ENCODE measurements at regions not wholly inside any gene's neighbourhood (a gene's known extent, or its start where the extent isn't known, plus 50 kb on each side); places are given as distances from the start of the nearest gene placed in this dataset.

- no peak overlapping the region for H3K4me3 ChIP-seq (ENCODE audit: low read depth, low read length)
- DNase-seq (ENCODE audit: low read depth): peak; percentile 56
Observed at GRCh38 chr5:82348784-82349425, 70.8 kb upstream of the RPS23 start.

GRCh38 chr5:82347201-82347865 is 69.2 kb upstream of the RPS23 start:
- peak; percentile 83 for DNase-seq (ENCODE audit: low read depth)
- no peak overlapping the region for H3K4me3 ChIP-seq (ENCODE audit: low read depth, low read length)

- H3K4me3 ChIP-seq (ENCODE audit: low read depth, low read length): no peak overlapping the region
- no peak for DNase-seq (ENCODE audit: low read depth)
Observed at GRCh38 chr5:82346399-82347165, 68.4 kb upstream of the RPS23 start.

GRCh38 chr5:82345108-82345507 is 67.0 kb upstream of the RPS23 start:
- no peak for DNase-seq (ENCODE audit: low read depth)
- H3K4me3 ChIP-seq (ENCODE audit: low read depth, low read length): no peak overlapping the region

- no peak overlapping the region for H3K4me3 ChIP-seq (ENCODE audit: low read depth, low read length)
- no peak for DNase-seq (ENCODE audit: low read depth)
Observed at GRCh38 chr5:82341325-82341724, 63.2 kb upstream of the RPS23 start.

GRCh38 chr5:82340799-82341198 is 62.6 kb upstream of the RPS23 start:
- H3K4me3 ChIP-seq (ENCODE audit: low read depth, low read length): no peak overlapping the region
- DNase-seq (ENCODE audit: low read depth): no peak

GRCh38 chr5:82339792-82340191 is 61.6 kb upstream of the RPS23 start:
- H3K4me3 ChIP-seq (ENCODE audit: low read depth, low read length): no peak overlapping the region
- no peak for DNase-seq (ENCODE audit: low read depth)

GRCh38 chr5:82338771-82339373 is 60.7 kb upstream of the RPS23 start:
- H3K4me3 ChIP-seq (ENCODE audit: low read depth, low read length): no peak overlapping the region
- no peak for DNase-seq (ENCODE audit: low read depth)

- no peak for DNase-seq (ENCODE audit: low read depth)
- H3K4me3 ChIP-seq (ENCODE audit: low read depth, low read length): no peak overlapping the region
Observed at GRCh38 chr5:82336959-82337351, 58.8 kb upstream of the RPS23 start.

- H3K4me3 ChIP-seq (ENCODE audit: low read depth, low read length): no peak overlapping the region
- DNase-seq (ENCODE audit: low read depth): no peak
Observed at GRCh38 chr5:82336226-82336958, 58.2 kb upstream of the RPS23 start.

- no peak for DNase-seq (ENCODE audit: low read depth)
- H3K4me3 ChIP-seq (ENCODE audit: low read depth, low read length): no peak overlapping the region
Observed at GRCh38 chr5:82335806-82336205, 57.7 kb upstream of the RPS23 start.

GRCh38 chr5:82334856-82335255 is 56.7 kb upstream of the RPS23 start:
- peak; percentile 67 for DNase-seq (ENCODE audit: low read depth)
- H3K4me3 ChIP-seq (ENCODE audit: low read depth, low read length): no peak overlapping the region

- no peak for DNase-seq (ENCODE audit: low read depth)
- H3K4me3 ChIP-seq (ENCODE audit: low read depth, low read length): no peak overlapping the region
Observed at GRCh38 chr5:82334085-82334692, 56.0 kb upstream of the RPS23 start.

- DNase-seq (ENCODE audit: low read depth): no peak
- no peak overlapping the region for H3K4me3 ChIP-seq (ENCODE audit: low read depth, low read length)
Observed at GRCh38 chr5:82332886-82333615, 54.9 kb upstream of the RPS23 start.

GRCh38 chr5:82332064-82332855 is 54.1 kb upstream of the RPS23 start:
- H3K4me3 ChIP-seq (ENCODE audit: low read depth, low read length): no peak overlapping the region
- DNase-seq (ENCODE audit: low read depth): no peak

GRCh38 chr5:82331557-82331956 is 53.4 kb upstream of the RPS23 start:
- H3K4me3 ChIP-seq (ENCODE audit: low read depth, low read length): no peak overlapping the region
- DNase-seq (ENCODE audit: low read depth): no peak

- DNase-seq (ENCODE audit: low read depth): no peak
- no peak overlapping the region for H3K4me3 ChIP-seq (ENCODE audit: low read depth, low read length)
Observed at GRCh38 chr5:82330530-82331270, 52.5 kb upstream of the RPS23 start.
